HEK293T (cell line): ENCODE measurements at regions not wholly inside any gene's neighbourhood (a gene's known extent, or its start where the extent isn't known, plus 50 kb on each side); places are given as distances from the start of the nearest gene placed in this dataset.

Experiments
- CTCF ChIA-PET: fragments of 350-600 bp; formaldehyde crosslinking; extraction: SDS; loops from one replicate; lab custom pipeline; 2021; ENCODE audit warnings: antibody characterized with exemption, inconsistent platforms; lab: Yijun Ruan, JAX
- POLR2A ChIA-PET: fragments of 350-600 bp; formaldehyde crosslinking; extraction: SDS; loops from one replicate; lab custom pipeline; 2020; ENCODE audit warnings: antibody characterized with exemption, inconsistent platforms; lab: Yijun Ruan, JAX
- DNase-seq: peaks from one replicate; pipeline ENCODE4 v3.0.0; 2012; ENCODE audit warnings: mixed read lengths; ENCODE audit errors: extremely low spot score
- ARNT ChIP-seq: fragments of 450-650 bp; IDR thresholded peaks from 2 replicates; pipeline ENCODE4 v1.6.1; 2017; ENCODE audit warnings: mild to moderate bottlenecking
- BHLHE40 ChIP-seq: fragments of 450-650 bp; IDR thresholded peaks from 2 replicates; pipeline ENCODE4 v1.6.1; 2016; ENCODE audit warnings: mild to moderate bottlenecking, moderate library complexity, borderline replicate concordance
- CTBP1 ChIP-seq: fragments of 450-650 bp; IDR thresholded peaks from 2 replicates; pipeline ENCODE4 v1.6.1; 2016; ENCODE audit warnings: borderline replicate concordance
- ELF4 ChIP-seq: fragments of 450-650 bp; IDR thresholded peaks from 2 replicates; pipeline ENCODE4 v1.6.1; 2017; ENCODE audit warnings: antibody characterized with exemption
- FOXA1 ChIP-seq: fragments of 450-650 bp; IDR thresholded peaks from 2 replicates; pipeline ENCODE4 v1.6.1; 2016; ENCODE audit warnings: mild to moderate bottlenecking
- FOXK2 ChIP-seq: fragments of 450-650 bp; IDR thresholded peaks from 2 replicates; pipeline ENCODE4 v1.6.1; 2016; ENCODE audit warnings: mild to moderate bottlenecking
- FOXM1 ChIP-seq: fragments of 450-650 bp; IDR thresholded peaks from 2 replicates; pipeline ENCODE4 v1.6.1; 2017; ENCODE audit warnings: mild to moderate bottlenecking, borderline replicate concordance
- HDGF ChIP-seq: fragments of 450-650 bp; IDR thresholded peaks from 2 replicates; pipeline ENCODE4 v1.6.1; 2017; ENCODE audit warnings: antibody characterized with exemption, borderline replicate concordance
- L3MBTL2 ChIP-seq: fragments of 450-650 bp; conservative IDR thresholded peaks from 2 replicates; pipeline ENCODE4 v1.6.1; 2016; ENCODE audit warnings: mild to moderate bottlenecking
- LEF1 ChIP-seq: fragments of 450-650 bp; IDR thresholded peaks from 2 replicates; pipeline ENCODE4 v1.6.1; 2017; ENCODE audit warnings: mild to moderate bottlenecking, borderline replicate concordance
- NFRKB ChIP-seq: fragments of 450-650 bp; IDR thresholded peaks from 2 replicates; pipeline ENCODE4 v1.6.1; 2016; ENCODE audit warnings: mild to moderate bottlenecking, moderate library complexity
- PKNOX1 ChIP-seq: fragments of 450-650 bp; IDR thresholded peaks from 2 replicates; pipeline ENCODE4 v1.6.1; 2016
- SP1 ChIP-seq: fragments of 450-650 bp; IDR thresholded peaks from 2 replicates; pipeline ENCODE4 v1.6.1; 2017
- SUZ12 ChIP-seq: fragments of 450-650 bp; IDR thresholded peaks from 2 replicates; pipeline ENCODE4 v1.6.1; 2016; ENCODE audit warnings: mild to moderate bottlenecking
- TARDBP ChIP-seq: fragments of 450-650 bp; IDR thresholded peaks from 2 replicates; pipeline ENCODE4 v1.6.1; 2016
- ZNF384 ChIP-seq: fragments of 450-650 bp; IDR thresholded peaks from 2 replicates; pipeline ENCODE4 v1.6.1; 2016

- no peak for TF ChIP-seq ELF4
- TF ChIP-seq ZNF384: no peak
- no peak for TF ChIP-seq BHLHE40
- no peak for TF ChIP-seq FOXK2
- no peak for TF ChIP-seq SUZ12
- TF ChIP-seq L3MBTL2: no peak
- TF ChIP-seq PKNOX1: no peak
- TF ChIP-seq FOXA1: no peak
- TF ChIP-seq HDGF: no peak
- no peak for TF ChIP-seq TARDBP
- TF ChIP-seq ARNT: no peak
- TF ChIP-seq LEF1: no peak
- no peak for TF ChIP-seq SP1
- TF ChIP-seq CTBP1: no peak
- TF ChIP-seq NFRKB: no peak
- no peak for TF ChIP-seq FOXM1
- ChIA-PET POLR2A (no interaction called here), CTCF (no interaction called here)
- no peak for DNase-seq
Measured at GRCh38 chr6:23343610-23344306, 774.4 kb downstream of the HDGFL1 start.

GRCh38 chr6:23348185-23348584 lies 777.8 kb upstream of the NRSN1 start:
- TF ChIP-seq HDGF: no peak
- no peak for TF ChIP-seq SUZ12
- TF ChIP-seq SP1: no peak
- TF ChIP-seq CTBP1: no peak
- TF ChIP-seq BHLHE40: no peak
- TF ChIP-seq L3MBTL2: no peak
- no peak for TF ChIP-seq FOXA1
- TF ChIP-seq ELF4: no peak
- TF ChIP-seq NFRKB: no peak
- TF ChIP-seq ARNT: no peak
- no peak for TF ChIP-seq PKNOX1
- no peak for TF ChIP-seq TARDBP
- no peak for TF ChIP-seq FOXM1
- no peak for TF ChIP-seq ZNF384
- no peak for TF ChIP-seq LEF1
- no peak for TF ChIP-seq FOXK2
- DNase-seq: no peak
- CTCF ChIA-PET: no interaction called here
- POLR2A ChIA-PET: no interaction called here

GRCh38 chr6:23349521-23350147 lies 776.4 kb upstream of the NRSN1 start:
- no peak for DNase-seq
- ChIA-PET CTCF (no interaction called here), POLR2A (no interaction called here)
- TF ChIP-seq FOXM1 (no peak), BHLHE40 (no peak), ZNF384 (no peak), PKNOX1 (no peak), LEF1 (no peak), TARDBP (no peak), CTBP1 (no peak), L3MBTL2 (no peak), SUZ12 (no peak), FOXK2 (no peak), HDGF (no peak), SP1 (no peak), NFRKB (no peak), FOXA1 (no peak), ELF4 (no peak), ARNT (no peak)

GRCh38 chr6:23350752-23351453 lies 775.1 kb upstream of the NRSN1 start:
- POLR2A ChIA-PET: no interaction called here
- TF ChIP-seq FOXA1 (no peak), L3MBTL2 (no peak), BHLHE40 (no peak), ARNT (no peak), HDGF (no peak), TARDBP (no peak), PKNOX1 (no peak), NFRKB (no peak), FOXM1 (no peak), CTBP1 (no peak), SP1 (no peak), FOXK2 (no peak), SUZ12 (no peak), LEF1 (no peak), ELF4 (no peak), ZNF384 (no peak)

More at GRCh38 chr6:23350752-23351453, 775.1 kb upstream of the NRSN1 start:
- DNase-seq: no peak
- CTCF ChIA-PET: no interaction called here
